ENCODE measurements at regions not wholly inside any gene's neighbourhood (a gene's known extent, or its start where the extent isn't known, plus 50 kb on each side); places are given as distances from the start of the nearest gene placed in this dataset.

GRCh38 chr22:22091400-22091878 lies 108.9 kb upstream of the TOP3B start:
- no peaks in the 10 kb centered on the region for H3K9me3 ChIP-seq (ENCODE audit: control insufficient read depth in 1 of 2, insufficient read depth in 1 of 2, low read depth in 1 of 2, low read length in 2 of 2)
- DNase-seq (ENCODE audit: low read depth, low spot score), result no peak
- RAD21 ChIA-PET (ENCODE audit: low non-redundant PET in 1 of 2, low total read pairs in 2 of 2, uncharacterized antibody in 2 of 2, unreplicated experiment in 2 of 2), result interaction anchor here in 1 of 2 experiments (0.7 kb wide), 1 partner anchor 56 kb away, joined by 4 read pairs; no protein-coding TSS in a partner anchor
- intact Hi-C loops (cut with micrococcal nuclease), result no loop called here
- no peak overlapping the region for H2AFZ ChIP-seq (ENCODE audit: low read depth, low read length, poor library complexity, severe bottlenecking)
- peaks cover 23% of the 10 kb centered on the region for H3K27me3 ChIP-seq (ENCODE audit: insufficient read depth, low read length)
- no peaks in the 10 kb centered on the region for H3K9me2 ChIP-seq (ENCODE audit: insufficient read depth)
- ATAC-seq, result no peak
- no peaks in the 10 kb centered on the region for H3K79me2 ChIP-seq (ENCODE audit: insufficient read depth, low read length)
- no peaks in the 10 kb centered on the region for H3K4me1 ChIP-seq (ENCODE audit: control insufficient read depth in 1 of 2, insufficient read depth in 2 of 2, low read length in 2 of 2)
- no peaks in the 10 kb centered on the region for H3K36me3 ChIP-seq (ENCODE audit: control insufficient read depth in 1 of 2, insufficient read depth in 2 of 2, low read length in 2 of 2)
- CTCF ChIA-PET, result no interaction called here
- no peak overlapping the region for H3K4me3 ChIP-seq (replicated peaks in 1 of 2; ENCODE audit: low read depth in 1 of 2, low read length in 2 of 2)
- BruUV-seq (replicated peaks), result no TSS peak
- H3K4me2 ChIP-seq (ENCODE audit: low read length), result no peak overlapping the region
- no peak overlapping the region for H3K27ac ChIP-seq (ENCODE audit: low read depth, low read length)
- TF ChIP-seq TCF7L2 (IDR thresholded peaks at IDR 0.05; ENCODE audit: borderline replicate concordance, extremely low read depth, insufficient read depth, insufficient read length) (no peak), EGR1 (IDR thresholded peaks at IDR 0.05; ENCODE audit: low read depth) (no peak), RAD21 (IDR thresholded peaks at IDR 0.05; ENCODE audit: low read depth) (no peak), JUND (IDR thresholded peaks at IDR 0.05) (no peak), SIN3A (IDR thresholded peaks at IDR 0.05; ENCODE audit: low read depth) (no peak), REST (IDR thresholded peaks at IDR 0.05; ENCODE audit: low read depth) (no peak), SRF (IDR thresholded peaks at IDR 0.05; ENCODE audit: low read depth) (no peak), POLR2AphosphoS5 (IDR thresholded peaks at IDR 0.05; ENCODE audit: low read depth, low read length) (no peak), SP1 (IDR thresholded peaks at IDR 0.05; ENCODE audit: low read depth) (no peak)
- TF ChIP-seq, protein P1, sequence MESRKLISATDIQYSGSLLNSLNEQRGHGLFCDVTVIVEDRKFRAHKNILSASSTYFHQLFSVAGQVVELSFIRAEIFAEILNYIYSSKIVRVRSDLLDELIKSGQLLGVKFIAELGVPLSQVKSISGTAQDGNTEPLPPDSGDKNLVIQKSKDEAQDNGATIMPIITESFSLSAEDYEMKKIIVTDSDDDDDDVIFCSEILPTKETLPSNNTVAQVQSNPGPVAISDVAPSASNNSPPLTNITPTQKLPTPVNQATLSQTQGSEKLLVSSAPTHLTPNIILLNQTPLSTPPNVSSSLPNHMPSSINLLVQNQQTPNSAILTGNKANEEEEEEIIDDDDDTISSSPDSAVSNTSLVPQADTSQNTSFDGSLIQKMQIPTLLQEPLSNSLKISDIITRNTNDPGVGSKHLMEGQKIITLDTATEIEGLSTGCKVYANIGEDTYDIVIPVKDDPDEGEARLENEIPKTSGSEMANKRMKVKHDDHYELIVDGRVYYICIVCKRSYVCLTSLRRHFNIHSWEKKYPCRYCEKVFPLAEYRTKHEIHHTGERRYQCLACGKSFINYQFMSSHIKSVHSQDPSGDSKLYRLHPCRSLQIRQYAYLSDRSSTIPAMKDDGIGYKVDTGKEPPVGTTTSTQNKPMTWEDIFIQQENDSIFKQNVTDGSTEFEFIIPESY (IDR thresholded peaks at IDR 0.05; ENCODE audit: extremely low read depth, insufficient replicate concordance, low read length), result no peak
- TF ChIP-seq, protein P2, sequence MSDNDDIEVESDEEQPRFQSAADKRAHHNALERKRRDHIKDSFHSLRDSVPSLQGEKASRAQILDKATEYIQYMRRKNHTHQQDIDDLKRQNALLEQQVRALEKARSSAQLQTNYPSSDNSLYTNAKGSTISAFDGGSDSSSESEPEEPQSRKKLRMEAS (IDR thresholded peaks at IDR 0.05), result no peak
- POLR2A ChIA-PET, result no interaction called here
- H3K9ac ChIP-seq (ENCODE audit: low read length), result no peak overlapping the region
- H4K20me1 ChIP-seq (ENCODE audit: insufficient read depth), result no peaks in the 10 kb centered on the region
